Ascending aorta (tissue), 2 donors: ENCODE measurements at regions not wholly inside any gene's neighbourhood (a gene's known extent, or its start where the extent isn't known, plus 50 kb on each side); places are given as distances from the start of the nearest gene placed in this dataset.

ENCODE experiments used
- DNase-seq, 2 donors: peaks; one replicate each; pipeline ENCODE4 v3.0.0-alpha.2; 2019; ENCODE audit warnings: low spot score in 2 of 2
- H3K27ac ChIP-seq, 2 donors: fragments of 200-600 bp; sonication (generic); one replicate each; pipeline ENCODE4 v1.5.1; 2016 to 2017; ENCODE audit warnings: mild to moderate bottlenecking in 1 of 2
- H3K27me3 ChIP-seq: fragments of 200-600 bp; sonication (generic); one replicate; pipeline ENCODE4 v1.5.1; 2017
- H3K36me3 ChIP-seq, 2 donors: fragments of 200-600 bp; sonication (generic); one replicate each; pipeline ENCODE4 v1.5.1; 2016
- H3K4me1 ChIP-seq, 2 donors: fragments of 200-600 bp; sonication (generic); one replicate each; pipeline ENCODE4 v1.5.1; 2016 to 2017; ENCODE audit warnings: mild to moderate bottlenecking in 1 of 2
- H3K4me3 ChIP-seq, 2 donors: fragments of 200-600 bp; sonication (generic); one replicate each; pipeline ENCODE4 v1.5.1; 2016 to 2017; ENCODE audit warnings: mild to moderate bottlenecking in 1 of 2
- H3K9me3 ChIP-seq, 2 donors: fragments of 200-600 bp; sonication (generic); one replicate each; pipeline ENCODE4 v1.5.1; 2016
- intact Hi-C: fragments of 100-400 bp; cut with DNase I; formaldehyde crosslinking; loops from one replicate; pipeline ENCODE4 v1.15.1; 2023
- TF ChIP-seq, protein P1 (sequence below), 3 experiments: fragments of 200-600 bp in 2 of 3; fragments of 450-650 bp in 1 of 3; sonication (generic) in 2 of 3; IDR thresholded peaks; one replicate each; pipeline ENCODE4 v1.5.1; 2016 to 2019; ENCODE audit warnings: antibody characterized with exemption in 3 of 3, mild to moderate bottlenecking in 1 of 3, moderate library complexity in 1 of 3

DNA sequence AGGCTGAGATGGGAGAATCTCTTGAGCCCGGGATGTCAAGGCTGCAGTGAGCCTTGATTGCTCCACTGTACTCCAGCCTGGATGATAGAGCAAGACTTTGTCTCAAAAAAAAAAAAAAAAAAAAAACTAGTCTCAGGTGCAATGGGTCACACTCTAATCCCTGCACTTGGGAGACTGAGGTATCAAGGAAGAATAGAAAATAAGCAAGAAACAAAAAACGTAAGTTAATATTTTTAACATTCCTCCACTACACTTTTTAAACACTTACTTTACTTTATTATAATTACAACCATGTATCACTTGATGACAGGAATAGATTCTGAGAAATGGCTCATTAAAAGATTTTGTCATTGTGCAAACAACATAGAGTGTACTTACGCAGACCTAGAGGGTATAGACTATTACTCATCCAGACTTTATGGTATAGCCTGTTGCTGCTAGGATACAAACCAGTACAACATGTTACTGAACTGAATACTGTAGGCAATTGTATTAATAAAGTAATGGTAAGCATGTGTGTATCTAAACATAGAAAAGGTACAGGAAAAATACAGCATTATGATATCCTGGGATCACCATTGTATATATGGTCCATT lies 1244.1 kb upstream of the ADGRL4 start:
- TF ChIP-seq, protein P1, sequence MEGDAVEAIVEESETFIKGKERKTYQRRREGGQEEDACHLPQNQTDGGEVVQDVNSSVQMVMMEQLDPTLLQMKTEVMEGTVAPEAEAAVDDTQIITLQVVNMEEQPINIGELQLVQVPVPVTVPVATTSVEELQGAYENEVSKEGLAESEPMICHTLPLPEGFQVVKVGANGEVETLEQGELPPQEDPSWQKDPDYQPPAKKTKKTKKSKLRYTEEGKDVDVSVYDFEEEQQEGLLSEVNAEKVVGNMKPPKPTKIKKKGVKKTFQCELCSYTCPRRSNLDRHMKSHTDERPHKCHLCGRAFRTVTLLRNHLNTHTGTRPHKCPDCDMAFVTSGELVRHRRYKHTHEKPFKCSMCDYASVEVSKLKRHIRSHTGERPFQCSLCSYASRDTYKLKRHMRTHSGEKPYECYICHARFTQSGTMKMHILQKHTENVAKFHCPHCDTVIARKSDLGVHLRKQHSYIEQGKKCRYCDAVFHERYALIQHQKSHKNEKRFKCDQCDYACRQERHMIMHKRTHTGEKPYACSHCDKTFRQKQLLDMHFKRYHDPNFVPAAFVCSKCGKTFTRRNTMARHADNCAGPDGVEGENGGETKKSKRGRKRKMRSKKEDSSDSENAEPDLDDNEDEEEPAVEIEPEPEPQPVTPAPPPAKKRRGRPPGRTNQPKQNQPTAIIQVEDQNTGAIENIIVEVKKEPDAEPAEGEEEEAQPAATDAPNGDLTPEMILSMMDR (IDR thresholded peaks at IDR 0.05), result no peak
- Histone ChIP-seq H3K4me1 (no peaks in the 10 kb centered on the region), H3K27ac (no peak overlapping the region), H3K9me3 (no peaks in the 10 kb centered on the region), H3K36me3 (no peaks in the 10 kb centered on the region), H3K27me3 (no peaks in the 10 kb centered on the region), H3K4me3 (no peak overlapping the region)
- no peak for DNase-seq
- intact Hi-C loops, result no loop called here

DNA sequence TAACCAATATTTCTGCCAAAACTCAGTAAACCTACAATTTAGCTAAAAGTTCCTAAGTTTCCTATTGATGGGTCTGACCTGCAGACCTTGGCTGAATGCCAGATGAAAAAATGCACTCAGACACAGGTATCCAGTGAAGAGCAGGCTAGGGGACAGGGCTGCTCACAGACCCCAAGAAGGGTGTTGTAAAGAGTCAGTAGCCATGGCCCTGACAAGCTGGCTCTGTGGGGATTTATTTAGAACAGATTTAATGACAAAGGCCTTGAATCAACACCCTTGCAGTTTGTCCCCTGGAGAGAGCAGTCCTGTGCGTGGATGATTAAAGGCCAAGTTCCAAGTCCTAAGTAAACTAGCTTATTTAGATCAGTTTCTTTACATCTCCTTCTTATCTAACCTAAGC lies 1243.2 kb upstream of the ADGRL4 start:
- DNase-seq, result no peak
- TF ChIP-seq, protein P1 (IDR thresholded peaks at IDR 0.05), result no peak
- Histone ChIP-seq H3K27ac (no peak overlapping the region), H3K36me3 (no peaks in the 10 kb centered on the region), H3K27me3 (no peaks in the 10 kb centered on the region), H3K4me3 (no peak overlapping the region), H3K4me1 (no peaks in the 10 kb centered on the region), H3K9me3 (no peaks in the 10 kb centered on the region)
- intact Hi-C loops, result no loop called here

DNA sequence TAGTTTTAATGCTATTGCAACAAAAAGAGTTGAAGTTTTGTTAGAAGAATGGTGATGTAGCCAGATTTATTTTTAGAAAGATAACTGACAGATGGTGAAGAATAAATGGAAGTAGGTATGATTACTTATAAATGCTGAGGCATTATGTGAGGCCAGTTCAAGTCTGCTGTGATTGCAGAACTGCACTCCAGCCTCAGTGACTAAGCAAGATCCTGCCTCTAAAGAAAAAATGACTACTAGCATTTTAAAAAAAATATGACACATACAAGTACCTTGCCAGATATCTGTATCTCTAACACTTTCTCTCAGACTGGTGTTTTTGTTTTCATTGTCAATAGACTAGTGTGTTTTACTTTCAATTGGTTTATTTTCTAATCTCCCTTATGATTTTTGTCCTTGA lies 1242.4 kb upstream of the ADGRL4 start:
- Histone ChIP-seq H3K27me3 (no peaks in the 10 kb centered on the region), H3K9me3 (no peaks in the 10 kb centered on the region), H3K27ac (no peak overlapping the region), H3K4me1 (no peaks in the 10 kb centered on the region), H3K36me3 (no peaks in the 10 kb centered on the region), H3K4me3 (no peak overlapping the region)
- TF ChIP-seq, protein P1 (IDR thresholded peaks at IDR 0.05), result no peak
- DNase-seq, result no peak
- intact Hi-C loops, result no loop called here

DNA sequence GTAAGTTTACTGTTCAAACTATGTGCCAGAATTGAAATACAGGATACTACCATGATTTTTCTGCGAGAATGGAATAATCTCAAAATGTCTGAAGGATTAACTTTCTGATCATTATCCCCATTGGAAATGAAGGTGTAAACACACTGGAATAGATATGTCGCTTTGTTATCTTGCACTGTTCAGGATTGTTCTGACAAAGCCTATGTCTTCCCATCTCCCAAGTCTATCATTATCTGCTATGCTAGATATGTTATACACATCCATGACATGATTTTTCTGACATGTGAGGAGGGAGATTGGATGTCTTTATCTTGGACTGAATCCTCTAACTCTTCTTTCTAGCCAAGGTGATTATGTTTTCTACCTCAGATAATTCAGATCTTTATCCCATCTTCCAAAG lies 1239.3 kb upstream of the ADGRL4 start:
- intact Hi-C loops, result no loop called here
- Histone ChIP-seq H3K27me3 (no peaks in the 10 kb centered on the region), H3K9me3 (no peaks in the 10 kb centered on the region), H3K4me1 (no peaks in the 10 kb centered on the region), H3K4me3 (no peak overlapping the region), H3K36me3 (no peaks in the 10 kb centered on the region), H3K27ac (no peak overlapping the region)
- DNase-seq, result no peak
- TF ChIP-seq, protein P1 (IDR thresholded peaks at IDR 0.05), result no peak

DNA sequence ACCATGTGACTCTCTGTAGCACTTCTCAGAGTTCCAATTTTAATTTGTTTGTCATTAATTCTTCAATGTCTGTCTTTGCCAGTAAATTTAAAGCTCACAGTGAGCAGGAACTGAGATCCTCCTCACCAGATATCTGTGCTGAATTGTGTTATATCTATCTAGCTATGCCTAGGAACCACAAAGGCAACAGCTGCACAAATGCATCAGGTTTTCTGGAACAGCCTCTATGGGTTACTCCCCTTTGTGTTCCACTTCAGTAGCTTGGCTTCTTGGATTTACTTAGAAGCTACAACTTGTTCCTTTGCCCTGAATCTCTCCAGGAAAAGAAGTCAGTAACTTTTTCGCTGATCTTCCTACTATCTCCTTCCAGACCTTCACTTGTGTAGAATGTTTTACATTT lies 1237.8 kb upstream of the ADGRL4 start:
- Histone ChIP-seq H3K36me3 (no peaks in the 10 kb centered on the region), H3K9me3 (no peaks in the 10 kb centered on the region), H3K27ac (no peak overlapping the region), H3K4me3 (no peak overlapping the region), H3K27me3 (no peaks in the 10 kb centered on the region), H3K4me1 (no peaks in the 10 kb centered on the region)
- intact Hi-C loops, result no loop called here
- DNase-seq, result no peak
- TF ChIP-seq, protein P1 (IDR thresholded peaks at IDR 0.05), result no peak

DNA sequence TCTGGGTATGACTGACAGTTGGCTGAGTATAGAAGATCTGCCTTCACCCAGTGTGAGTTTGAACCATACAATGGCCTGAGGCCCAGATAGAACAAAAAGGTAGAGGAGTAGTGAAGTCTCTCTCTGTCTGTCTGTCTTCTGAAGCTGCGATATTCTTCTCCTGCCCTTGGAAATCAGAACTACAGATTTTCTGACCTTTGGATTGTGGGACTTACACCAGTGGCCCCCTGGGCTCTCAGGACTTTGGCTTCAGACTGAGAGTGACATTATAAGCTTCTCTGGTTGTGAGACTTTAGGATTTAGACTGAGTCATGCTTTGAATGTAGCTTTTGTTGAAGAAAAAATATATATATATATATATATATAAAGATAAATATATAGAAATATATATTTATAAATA lies 1235.0 kb upstream of the ADGRL4 start:
- Histone ChIP-seq H3K36me3 (no peaks in the 10 kb centered on the region), H3K27ac (no peak overlapping the region), H3K9me3 (no peaks in the 10 kb centered on the region), H3K4me3 (no peak overlapping the region), H3K27me3 (no peaks in the 10 kb centered on the region), H3K4me1 (no peaks in the 10 kb centered on the region)
- TF ChIP-seq, protein P1 (IDR thresholded peaks at IDR 0.05), result no peak
- no peak for DNase-seq
- intact Hi-C loops, result no loop called here
